Forelimb muscle (tissue), 1 donor: ENCODE measurements at regions not wholly inside any gene's neighbourhood (a gene's known extent, or its start where the extent isn't known, plus 50 kb on each side); places are given as distances from the start of the nearest gene placed in this dataset.
"Not testable (repeated sequence)": the region's sequence is repeated elsewhere in the genome, so short reads cannot be mapped to it uniquely, and the experiment has no call there.

Experiments
- DNase-seq: peaks from one replicate; pipeline ENCODE4 v3.0.0-alpha.2; 2013; ENCODE audit warnings: low read depth

GRCh38 chr17:45646288-45646988 lies 137.7 kb upstream of the CRHR1 start:
- DNase-seq: no peak

- no peak for DNase-seq
Measured at GRCh38 chr17:45648642-45649041, 135.5 kb upstream of the CRHR1 start.

- no peak for DNase-seq
Measured at GRCh38 chr17:45649796-45650195, 134.3 kb upstream of the CRHR1 start.

GRCh38 chr17:45650561-45650960 lies 133.6 kb upstream of the CRHR1 start:
- DNase-seq: no peak

GRCh38 chr17:45651145-45651709 lies 132.9 kb upstream of the CRHR1 start:
- DNase-seq: no peak

- DNase-seq: no peak
Measured at GRCh38 chr17:45653616-45654015, 130.5 kb upstream of the CRHR1 start.

- DNase-seq: no peak
Measured at GRCh38 chr17:45656527-45657181, 127.5 kb upstream of the CRHR1 start.

- DNase-seq: no peak
Measured at GRCh38 chr17:45660474-45660873, 123.6 kb upstream of the CRHR1 start.

GRCh38 chr17:45662432-45662831 lies 121.7 kb upstream of the CRHR1 start:
- DNase-seq: no peak

- DNase-seq: no peak
Measured at GRCh38 chr17:45663772-45664171, 120.3 kb upstream of the CRHR1 start.

- no peak for DNase-seq
Measured at GRCh38 chr17:45664921-45665320, 119.2 kb upstream of the CRHR1 start.

- no peak for DNase-seq
Measured at GRCh38 chr17:45666046-45666600, 118.0 kb upstream of the CRHR1 start.

GRCh38 chr17:45666641-45667040 lies 117.5 kb upstream of the CRHR1 start:
- DNase-seq: no peak

GRCh38 chr17:45667591-45668171 lies 116.4 kb upstream of the CRHR1 start:
- DNase-seq: no peak

- DNase-seq: no peak
Measured at GRCh38 chr17:45668316-45668715, 115.8 kb upstream of the CRHR1 start.

GRCh38 chr17:45672301-45672700 lies 111.8 kb upstream of the CRHR1 start:
- DNase-seq: no peak

GRCh38 chr17:45672792-45673191 lies 111.3 kb upstream of the CRHR1 start:
- no peak for DNase-seq

- DNase-seq: not testable (repeated sequence)
Measured at GRCh38 chr17:45673759-45674158, 110.4 kb upstream of the CRHR1 start.

GRCh38 chr17:45675012-45675411 lies 109.1 kb upstream of the CRHR1 start:
- no peak for DNase-seq

- no peak for DNase-seq
Measured at GRCh38 chr17:45675892-45676291, 108.2 kb upstream of the CRHR1 start.

- no peak for DNase-seq
Measured at GRCh38 chr17:45676695-45677094, 107.4 kb upstream of the CRHR1 start.

GRCh38 chr17:45677770-45678169 lies 106.3 kb upstream of the CRHR1 start:
- DNase-seq: no peak

- DNase-seq: no peak
Measured at GRCh38 chr17:45679426-45679825, 104.7 kb upstream of the CRHR1 start.
